Inferior parietal cortex (tissue), 1 donor: ENCODE measurements at regions not wholly inside any gene's neighbourhood (a gene's known extent, or its start where the extent isn't known, plus 50 kb on each side); places are given as distances from the start of the nearest gene placed in this dataset.
"Not testable (repeated sequence)": the region's sequence is repeated elsewhere in the genome, so short reads cannot be mapped to it uniquely, and the experiment has no call there.

Source experiments
- DNase-seq: peaks from one replicate; pipeline ENCODE4 v3.0.0-alpha.2; 2016; ENCODE audit errors: extremely low spot score

DNA sequence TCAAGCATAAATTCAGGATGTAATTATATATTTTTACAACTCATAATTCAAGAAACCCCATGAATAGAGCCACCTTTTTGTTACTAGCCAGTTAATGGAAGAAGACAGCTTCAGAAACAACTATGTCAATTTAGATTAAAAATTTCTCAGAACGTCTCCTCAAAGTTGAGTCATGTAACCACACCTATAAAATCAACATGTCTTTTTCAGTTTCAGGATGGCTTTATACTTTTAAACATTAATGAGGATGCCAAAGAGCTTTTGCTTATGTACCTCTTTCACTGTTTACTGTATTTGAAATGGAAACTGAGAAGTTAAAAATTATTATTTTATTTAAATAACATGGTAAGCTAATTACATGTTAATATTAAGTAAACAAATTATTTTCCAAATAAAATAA, 280.1 kb downstream of the PTH2R start:
- DNase-seq, result no peak

DNA sequence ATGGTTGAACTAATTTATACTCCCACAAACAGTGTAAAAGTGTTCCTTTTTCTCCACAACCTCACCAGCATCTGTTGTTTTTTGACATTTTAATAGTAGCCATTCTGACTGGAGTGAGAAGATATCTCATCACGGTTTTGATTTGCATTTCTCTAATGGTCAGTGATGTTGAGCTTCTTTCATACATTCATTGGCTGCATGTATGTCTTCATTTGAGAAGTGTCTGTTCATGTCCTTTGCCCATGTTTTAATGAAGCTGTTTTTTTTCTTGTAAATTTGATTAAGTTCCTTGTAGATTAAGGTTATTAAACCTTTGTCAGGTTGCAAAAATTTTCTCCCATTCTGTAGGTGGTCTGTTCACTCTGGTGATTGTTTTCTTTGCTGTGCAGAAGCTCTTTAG, 281.1 kb downstream of the PTH2R start:
- DNase-seq, result not testable (repeated sequence)

- no peak for DNase-seq
These were observed 291.5 kb downstream of the PTH2R start for GRCh38 chr2:208698114-208698513.

- DNase-seq, result no peak
These were observed 301.9 kb downstream of the PTH2R start for GRCh38 chr2:208708486-208708885.

GRCh38 chr2:208711598-208711997, 305.0 kb downstream of the PTH2R start:
- no peak for DNase-seq

GRCh38 chr2:208713066-208713745, 306.6 kb downstream of the PTH2R start:
- DNase-seq, result no peak

- no peak for DNase-seq
These were observed 312.2 kb downstream of the PTH2R start for GRCh38 chr2:208718828-208719227.

DNA sequence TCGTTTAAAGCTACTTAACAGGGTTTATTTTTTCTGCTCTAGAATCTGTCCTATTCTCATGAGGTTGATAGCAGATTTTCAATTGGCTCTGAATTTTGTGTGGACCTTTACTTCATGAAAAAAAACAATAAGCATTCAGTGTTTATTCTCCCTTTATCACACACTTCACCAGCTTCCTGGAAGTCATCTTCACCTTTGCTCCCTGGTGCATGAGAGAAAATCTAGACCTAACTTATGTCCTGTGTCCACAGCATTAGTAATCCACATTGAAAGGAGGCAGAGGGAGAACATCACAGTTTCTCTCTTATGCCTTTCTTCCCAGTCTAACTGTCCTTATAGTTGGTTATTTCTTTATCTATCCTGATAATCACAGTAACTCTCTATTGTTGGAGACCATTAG, 316.1 kb downstream of the PTH2R start:
- no peak for DNase-seq

GRCh38 chr2:208725280-208725679, 318.7 kb downstream of the PTH2R start:
- DNase-seq, result no peak

GRCh38 chr2:208726242-208726641, 319.6 kb downstream of the PTH2R start:
- no peak for DNase-seq

DNA sequence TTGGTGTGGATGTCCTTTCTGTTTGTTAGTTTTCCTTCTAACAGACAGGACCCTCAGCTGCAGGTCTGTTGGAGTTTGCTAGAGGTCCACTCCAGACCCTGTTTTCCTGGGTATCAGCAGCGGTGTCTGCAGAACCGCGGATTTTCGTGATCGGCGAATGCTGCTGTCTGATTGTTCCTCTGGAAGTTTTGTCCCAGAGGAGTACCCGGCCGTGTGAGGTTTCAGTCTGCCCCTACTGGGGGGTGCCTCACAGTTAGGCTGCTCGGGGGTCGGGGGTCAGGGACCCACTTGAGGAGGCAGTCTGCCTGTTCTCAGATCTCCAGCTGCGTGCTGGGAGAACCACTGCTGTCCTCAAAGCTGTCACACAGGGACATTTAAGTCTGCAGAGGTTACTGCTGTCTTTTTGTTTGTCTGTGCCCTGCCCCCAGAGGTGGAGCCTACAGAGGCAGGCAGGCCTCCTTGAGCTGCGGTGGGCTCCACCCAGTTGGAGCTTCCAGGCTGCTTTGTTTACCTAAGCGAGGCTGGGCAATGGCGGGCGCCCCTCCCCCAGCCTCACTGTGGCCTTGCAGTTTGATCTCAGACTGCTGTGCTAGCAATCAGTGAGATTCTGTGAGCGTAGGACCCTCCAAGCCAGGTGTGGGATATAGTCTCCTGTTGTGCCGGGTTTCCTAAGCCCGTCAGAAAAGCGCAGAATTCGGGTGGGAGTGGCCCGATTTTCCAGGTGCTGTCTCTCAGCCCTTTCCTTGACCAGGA, 345.2 kb downstream of the PTH2R start:
- not testable (repeated sequence) for DNase-seq

- DNase-seq, result no peak
These were observed 350.8 kb downstream of the PTH2R start for GRCh38 chr2:208757364-208757763.

- DNase-seq, result not testable (repeated sequence)
These were observed 366.5 kb downstream of the PTH2R start for GRCh38 chr2:208773074-208773473.

DNA sequence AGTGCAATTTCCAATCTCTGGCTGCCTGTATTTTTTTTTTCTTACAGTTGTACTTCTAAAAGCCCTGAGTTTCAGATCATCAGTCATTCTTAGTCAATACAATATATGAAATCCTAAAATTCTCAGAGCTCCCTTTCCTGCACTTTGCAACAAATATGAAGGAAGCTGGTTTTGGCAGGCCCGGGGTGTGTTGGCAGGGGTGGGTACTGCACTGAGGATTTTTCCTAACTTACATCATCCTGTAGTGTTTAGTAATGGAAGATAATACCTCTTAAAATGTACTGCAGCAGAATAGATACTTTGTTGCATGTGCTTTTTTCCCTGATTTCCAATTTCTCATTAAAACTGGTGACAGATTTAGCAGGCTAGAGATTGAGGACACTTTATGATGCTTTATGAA, 374.6 kb downstream of the PTH2R start:
- no peak for DNase-seq

- no peak for DNase-seq
These were observed 375.5 kb downstream of the PTH2R start for GRCh38 chr2:208782097-208782496.

- no peak for DNase-seq
These were observed 376.6 kb downstream of the PTH2R start for GRCh38 chr2:208783184-208783583.

- not testable (repeated sequence) for DNase-seq
These were observed 378.2 kb downstream of the PTH2R start for GRCh38 chr2:208784774-208785173.

- no peak for DNase-seq
These were observed 384.7 kb downstream of the PTH2R start for GRCh38 chr2:208791257-208791656.

DNA sequence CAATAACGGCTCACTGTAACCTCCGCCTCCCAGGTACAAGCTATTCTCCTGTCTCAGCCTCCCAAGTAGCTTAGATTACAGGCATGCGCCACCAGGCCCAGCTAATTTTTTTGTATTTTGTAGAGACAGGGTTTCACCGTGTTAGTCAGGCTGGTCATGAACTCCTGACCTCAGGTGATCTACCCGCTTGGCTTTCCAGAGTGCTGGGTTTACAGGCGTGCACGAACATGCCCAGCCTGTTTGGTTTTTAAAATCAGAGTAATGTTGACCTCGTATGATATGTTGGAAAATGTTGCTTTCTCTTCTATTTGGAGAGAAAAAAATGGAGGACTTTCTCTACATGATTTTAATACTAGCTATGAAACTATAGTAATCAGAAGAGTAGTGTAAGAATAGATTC, 386.2 kb downstream of the PTH2R start:
- no peak for DNase-seq

DNA sequence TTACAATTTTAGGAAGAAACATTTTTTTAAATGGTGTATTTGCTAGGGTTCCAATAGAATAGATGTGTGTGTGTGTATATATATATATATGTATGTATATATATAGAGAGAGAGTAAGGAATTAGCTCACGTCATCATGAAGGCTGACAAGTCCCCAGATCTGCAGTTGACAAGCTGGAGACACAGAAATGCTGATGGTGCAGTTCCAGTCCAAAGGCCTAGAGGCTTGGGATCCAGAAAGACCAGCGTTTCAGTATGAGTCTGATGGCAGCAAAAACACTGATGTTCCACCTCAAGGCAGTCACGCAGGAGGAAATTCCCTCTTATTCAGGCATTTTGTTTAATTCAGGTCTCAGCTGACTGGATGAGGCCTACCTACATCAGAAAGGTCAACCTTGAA, 386.8 kb downstream of the PTH2R start:
- no peak for DNase-seq

- no peak for DNase-seq
These were observed 387.8 kb downstream of the PTH2R start for GRCh38 chr2:208794288-208794975.

DNA sequence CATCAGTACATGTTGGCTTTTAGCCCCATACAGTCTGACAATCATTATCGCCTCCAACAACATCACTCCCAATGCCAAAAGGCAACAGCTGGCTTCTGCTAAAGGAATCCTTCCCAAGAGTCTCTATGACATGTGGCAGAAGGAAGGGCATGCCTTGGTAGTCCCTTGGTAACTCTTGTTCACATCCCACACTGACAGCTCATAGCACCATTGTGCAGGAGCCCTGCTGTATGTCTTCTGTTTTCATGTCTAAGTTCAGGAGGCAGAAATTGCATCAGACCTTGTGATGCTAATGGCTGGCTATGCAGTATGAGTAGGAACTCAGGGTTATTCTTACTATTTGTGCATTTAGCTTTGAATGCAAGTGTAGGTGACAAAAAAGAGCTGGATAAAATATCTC, 392.1 kb downstream of the PTH2R start:
- no peak for DNase-seq

GRCh38 chr2:208799397-208799796, 392.8 kb downstream of the PTH2R start:
- DNase-seq, result no peak
